Psoas muscle (tissue), 7 donors: ENCODE measurements at regions not wholly inside any gene's neighbourhood (a gene's known extent, or its start where the extent isn't known, plus 50 kb on each side); places are given as distances from the start of the nearest gene placed in this dataset.

ENCODE experiments used
- ATAC-seq, 4 donors: fragments of 200-7000 bp; cut with Tn5 transposase; one replicate each; pipeline ENCODE4 v1.9.1; 2020; ENCODE audit warnings: moderate library complexity in 3 of 4, mild to moderate bottlenecking in 2 of 4
- DNase-seq, 2 donors: peaks; one replicate each; pipeline ENCODE4 v3.0.0-alpha.2; 2020
- H3K27ac ChIP-seq: fragments of 200-600 bp; one replicate; pipeline ENCODE4 v1.8.0; 2022
- H3K27me3 ChIP-seq, 3 donors: fragments of 200-600 bp in 1 of 3; one replicate each; pipeline versions ENCODE4 v1.6.1 to v1.8.0; 2013 to 2022; ENCODE audit warnings: low read length in 2 of 3, mild to moderate bottlenecking in 2 of 3, moderate library complexity in 1 of 3; ENCODE audit not compliant: insufficient read depth in 3 of 3
- H3K36me3 ChIP-seq, 2 donors: fragments of 200-600 bp in 1 of 2; one replicate each; pipeline versions ENCODE4 v1.6.1 to v1.8.0; 2013 to 2022; ENCODE audit warnings: low read depth in 1 of 2, mild to moderate bottlenecking in 1 of 2, moderate library complexity in 1 of 2; ENCODE audit not compliant: insufficient read depth in 1 of 2
- H3K4me1 ChIP-seq: fragments of 200-600 bp; one replicate; pipeline ENCODE4 v1.8.0; 2022
- H3K4me3 ChIP-seq: fragments of 200-600 bp; one replicate; pipeline ENCODE4 v1.8.0; 2022; ENCODE audit warnings: mild to moderate bottlenecking
- H3K9me3 ChIP-seq: fragments of 200-600 bp; one replicate; pipeline ENCODE4 v1.8.0; 2022
- CTCF ChIP-seq: fragments of 200-600 bp; IDR thresholded peaks from one replicate; pipeline ENCODE4 v1.8.0; 2022; ENCODE audit warnings: antibody characterized with exemption
- WGBS, 3 donors: extraction: QIAGEN DNeasy Blood & Tissue Kit; methylation state at CpG; one replicate each; pipeline versions ENCODE4 v1.1.6 to v1.1.7; 2013; 5-methylcytosine and 5-hydroxymethylcytosine counted together
- intact Hi-C, 2 donors: fragments of 100-400 bp; cut with DNase I; formaldehyde crosslinking; loops; one replicate each; pipeline versions ENCODE4 v1.11.0 to v1.14.2; 2022
- donor health status: healthy with polysubstance abuse.
- donor health status: DM: no; HTN: no; CAD: no; lungs with moderate emphysema.
- donor health status: Bipolar disorder and iron deficiency.
- donor health status: healthy.
- donor health status: DM: yes; HTN: yes; CAD: no.
- donor health status: DM: no; HTN: no; CAD: no.
- donor health status: DM: yes; HTN: yes; CAD: no.

GRCh38 chr11:80973786-80974185 is 1533.0 kb upstream of the TENM4 start:
- no peaks in the 10 kb centered on the region for H3K36me3 ChIP-seq
- 67 to 90% (median 87%) methylated on average over 2 of the region's 2 CpGs for WGBS, 3 donors
- no peak for TF ChIP-seq CTCF
- H3K27me3 ChIP-seq = no peaks in the 10 kb centered on the region
- no peak overlapping the region for H3K4me3 ChIP-seq
- no peak for DNase-seq
- intact Hi-C loops = no loop called here
- no peaks in the 10 kb centered on the region for H3K9me3 ChIP-seq
- no peak for ATAC-seq
- H3K27ac ChIP-seq = no peak overlapping the region
- no peaks in the 10 kb centered on the region for H3K4me1 ChIP-seq

GRCh38 chr11:80970037-80970436 is 1529.2 kb upstream of the TENM4 start:
- TF ChIP-seq CTCF = no peak
- no peaks in the 10 kb centered on the region for H3K27me3 ChIP-seq
- ATAC-seq (no peak), DNase-seq (no peak)
- H3K36me3 ChIP-seq = no peaks in the 10 kb centered on the region
- H3K4me3 ChIP-seq = no peak overlapping the region
- H3K9me3 ChIP-seq = no peaks in the 10 kb centered on the region
- intact Hi-C loops = no loop called here
- no peaks in the 10 kb centered on the region for H3K4me1 ChIP-seq
- no peak overlapping the region for H3K27ac ChIP-seq

- Histone ChIP-seq H3K36me3 (no peaks in the 10 kb centered on the region), H3K4me3 (no peak overlapping the region), H3K4me1 (no peaks in the 10 kb centered on the region), H3K27ac (no peak overlapping the region), H3K9me3 (no peaks in the 10 kb centered on the region), H3K27me3 (no peaks in the 10 kb centered on the region)
- ATAC-seq = no peak
- no peak for DNase-seq
- TF ChIP-seq CTCF = no peak
- 83 to 85% (median 84%) methylated on average over 5 of the region's 5 CpGs for WGBS, 3 donors
- intact Hi-C loops = no loop called here
Measured at GRCh38 chr11:80967649-80968048, 1526.8 kb upstream of the TENM4 start.

- H3K27ac ChIP-seq = no peak overlapping the region
- H3K36me3 ChIP-seq = no peaks in the 10 kb centered on the region
- no peaks in the 10 kb centered on the region for H3K27me3 ChIP-seq
- no peaks in the 10 kb centered on the region for H3K9me3 ChIP-seq
- H3K4me3 ChIP-seq = no peak overlapping the region
- 67 to 80% (median 77%) methylated on average over 2 of the region's 2 CpGs for WGBS, 3 donors
- H3K4me1 ChIP-seq = no peaks in the 10 kb centered on the region
- intact Hi-C loops = no loop called here
- TF ChIP-seq CTCF = no peak
- DNase-seq (no peak), ATAC-seq (no peak)
Measured at GRCh38 chr11:80960381-80961029, 1519.7 kb upstream of the TENM4 start.

GRCh38 chr11:80959751-80960150 is 1518.9 kb upstream of the TENM4 start:
- 94 to 96% (median 96%) methylated on average over 2 of the region's 2 CpGs for WGBS, 3 donors
- Histone ChIP-seq H3K4me3 (no peak overlapping the region), H3K27ac (no peak overlapping the region), H3K36me3 (no peaks in the 10 kb centered on the region), H3K27me3 (no peaks in the 10 kb centered on the region), H3K9me3 (no peaks in the 10 kb centered on the region), H3K4me1 (no peaks in the 10 kb centered on the region)
- no peak for TF ChIP-seq CTCF
- intact Hi-C loops = no loop called here
- DNase-seq (no peak), ATAC-seq (no peak)
